ENCODE measurements at regions not wholly inside any gene's neighbourhood (a gene's known extent, or its start where the extent isn't known, plus 50 kb on each side); places are given as distances from the start of the nearest gene placed in this dataset.

GRCh38 chr6:99801805-99802204 is 192.2 kb downstream of the MCHR2 start:
- no peak for TF ChIP-seq CTCF (IDR thresholded peaks at IDR 0.05)
- TF ChIP-seq POLR2A (IDR thresholded peaks at IDR 0.05), result no peak

Measured in right lobe of liver (tissue), 4 donors.